ENCODE measurements at regions not wholly inside any gene's neighbourhood (a gene's known extent, or its start where the extent isn't known, plus 50 kb on each side); places are given as distances from the start of the nearest gene placed in this dataset.
"Not testable (repeated sequence)": the region's sequence is repeated elsewhere in the genome, so short reads cannot be mapped to it uniquely, and the experiment has no call there.

DNA sequence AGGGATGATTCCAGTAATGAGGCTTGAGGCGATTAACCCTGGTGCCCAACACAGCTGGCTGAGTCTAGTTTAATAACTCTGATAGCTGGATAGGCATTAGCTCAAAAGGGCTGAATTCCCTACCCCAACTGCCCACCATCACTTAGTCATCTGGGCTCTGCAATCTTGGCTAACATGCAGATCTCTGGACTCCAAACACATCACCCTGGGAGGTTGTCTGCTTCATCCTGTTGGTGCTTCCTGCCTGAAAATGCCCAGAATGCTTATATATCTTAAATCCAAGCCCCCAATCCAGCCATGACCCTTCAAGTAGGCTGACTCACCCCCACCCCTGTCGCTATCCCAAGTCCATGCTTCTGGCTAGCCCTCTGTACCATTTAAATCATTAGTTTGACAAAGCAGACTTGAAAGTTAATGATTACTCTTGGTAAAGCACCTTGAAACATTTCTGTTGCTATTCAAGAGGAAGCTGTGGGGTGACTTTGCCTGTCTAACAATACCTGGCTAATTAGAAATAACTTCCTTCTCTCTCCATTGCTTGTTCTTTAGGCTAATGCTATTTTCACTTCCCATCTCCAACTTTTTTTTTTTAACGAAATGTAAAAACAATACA, 107.0 kb upstream of the RORA start:
- no peak for DNase-seq (ENCODE audit: low read depth)

DNA sequence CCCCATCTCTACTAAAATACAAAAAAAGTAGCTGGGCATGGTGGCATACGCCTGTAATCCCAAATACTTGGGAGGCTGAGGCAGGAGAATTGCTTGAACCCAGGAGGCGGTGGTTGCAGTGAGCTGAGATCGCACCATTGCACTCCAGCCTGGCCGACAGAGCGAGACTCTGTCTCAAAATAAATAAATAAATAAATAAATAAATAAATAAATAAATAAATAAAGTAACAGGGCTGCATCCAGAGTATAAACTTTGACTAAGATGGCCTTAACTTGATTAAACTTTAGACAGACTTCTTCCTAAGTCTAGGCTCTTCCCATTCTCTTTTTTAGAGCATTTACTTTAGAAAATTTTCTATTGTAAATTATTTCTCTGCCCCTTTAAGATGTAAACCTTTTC, 105.6 kb upstream of the RORA start:
- DNase-seq (ENCODE audit: low read depth), result not testable (repeated sequence)

DNA sequence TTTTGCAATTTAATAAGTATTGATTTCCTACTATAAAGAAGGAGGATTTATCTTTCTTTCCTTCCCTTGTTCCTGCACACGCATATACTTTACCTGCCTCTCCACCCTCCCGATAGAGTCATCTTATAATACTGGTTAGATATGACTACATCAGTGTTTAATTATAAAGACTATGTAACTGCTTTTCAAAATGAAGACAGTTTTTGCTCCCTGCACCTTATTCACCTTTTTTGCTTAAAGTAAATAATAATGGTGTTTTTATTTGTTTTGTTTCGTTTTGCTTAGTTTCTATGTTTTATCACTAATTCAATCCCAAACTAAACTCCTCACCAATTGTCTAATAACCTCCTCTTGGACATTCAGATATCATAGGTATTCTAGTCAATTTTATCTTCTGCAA, 101.9 kb upstream of the RORA start:
- DNase-seq (ENCODE audit: low read depth), result no peak

DNA sequence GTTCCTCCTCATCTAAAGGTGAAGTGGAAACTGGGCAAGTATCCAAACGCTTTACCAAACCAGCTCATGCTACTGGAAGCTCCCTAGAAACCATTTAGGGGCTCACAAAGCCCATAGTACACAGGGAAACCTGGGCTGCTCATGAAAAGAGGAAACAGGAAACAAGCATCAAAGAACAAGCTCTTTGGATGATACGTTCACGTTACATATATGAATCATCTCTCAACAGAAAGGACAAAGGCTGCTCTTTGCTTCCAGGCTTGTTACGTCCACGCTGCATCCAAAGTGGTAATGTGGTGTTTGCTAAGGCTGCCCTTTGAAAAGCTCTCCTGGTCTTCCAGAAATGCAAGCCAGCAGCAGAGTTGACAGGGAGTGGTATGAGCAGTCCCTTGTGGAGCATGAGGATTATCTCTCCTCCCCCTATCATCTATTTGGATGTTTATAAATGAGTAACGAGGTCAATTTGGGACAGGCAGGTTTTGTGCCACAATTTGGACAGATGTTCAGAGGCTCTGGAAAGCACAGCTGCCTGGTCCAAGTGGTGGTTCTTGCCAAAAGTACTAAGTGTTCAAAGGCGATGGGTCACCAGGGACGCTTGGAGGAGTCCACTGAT, 98.0 kb upstream of the RORA start:
- DNase-seq (ENCODE audit: low read depth), result no peak

DNA sequence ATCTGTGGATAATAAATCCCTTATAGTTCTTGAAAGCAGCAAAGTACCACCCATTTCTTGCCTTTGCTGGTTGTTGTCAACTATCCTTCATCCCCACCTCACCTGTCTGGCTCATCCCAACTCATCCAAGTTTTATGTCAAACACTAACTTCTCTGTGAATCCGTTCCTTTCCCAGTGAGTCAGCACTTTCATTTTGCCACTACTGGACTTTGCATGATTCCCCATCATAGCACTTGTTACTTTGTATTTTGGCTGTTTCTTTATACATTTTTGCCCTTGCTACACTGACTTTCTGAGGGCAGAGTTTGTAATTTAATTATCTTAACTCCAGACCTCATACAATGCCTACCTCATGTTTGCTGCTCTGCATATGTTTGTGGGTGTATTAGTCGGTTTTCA, 90.8 kb upstream of the RORA start:
- DNase-seq (ENCODE audit: low read depth), result no peak

DNA sequence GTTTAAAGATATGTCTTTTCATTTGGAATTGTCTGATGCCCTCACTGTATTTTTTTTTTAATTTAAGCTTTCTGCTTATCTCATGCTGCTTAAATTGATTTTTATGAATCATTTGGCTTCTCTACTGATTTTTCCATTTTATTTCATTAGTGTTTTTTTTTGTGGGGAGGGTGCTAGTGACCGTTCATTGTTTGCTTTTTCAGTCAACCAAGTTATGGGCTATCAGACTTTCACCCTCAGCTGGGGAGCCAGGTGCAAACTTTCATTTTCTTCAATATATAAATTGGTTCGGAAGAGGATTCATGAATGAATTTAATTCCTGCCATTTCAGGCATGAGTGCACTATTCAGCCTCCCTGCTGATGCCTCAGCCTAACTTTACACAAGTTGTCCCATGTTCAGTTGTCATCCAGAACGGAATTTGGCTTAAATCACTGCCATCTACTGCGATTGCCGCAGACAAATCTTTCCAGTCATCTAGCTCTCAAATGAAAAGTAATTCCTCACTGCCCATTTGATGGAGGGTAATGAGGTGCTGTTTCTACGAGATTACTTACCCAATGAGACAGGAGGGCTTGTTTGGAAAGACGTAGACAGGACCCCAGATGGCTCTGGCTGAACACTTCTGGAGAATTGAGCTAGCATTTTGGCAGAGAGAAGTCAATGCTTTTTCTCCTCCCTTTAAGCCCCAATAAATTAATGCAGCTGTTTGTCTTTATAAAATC, 89.9 kb upstream of the RORA start:
- no peak for DNase-seq (ENCODE audit: low read depth)

DNA sequence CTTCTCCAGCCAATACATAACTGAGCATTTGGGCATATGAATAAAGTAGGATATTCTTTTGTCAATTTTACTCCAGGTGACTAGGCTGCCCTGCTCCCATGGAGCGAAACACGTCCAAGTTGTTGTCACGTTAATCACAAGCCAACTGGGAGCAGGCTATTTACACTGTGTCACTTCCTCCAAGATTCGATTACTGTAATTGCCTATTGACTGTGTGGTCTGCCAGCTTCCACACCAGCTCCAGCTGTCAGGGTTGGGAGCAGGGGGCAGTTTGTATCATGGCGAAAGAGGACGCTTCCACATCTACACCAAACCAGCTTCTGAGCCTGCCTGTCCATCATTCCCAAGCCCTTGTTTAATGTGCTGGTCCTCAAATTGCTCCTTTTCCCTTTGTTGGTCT, 89.2 kb upstream of the RORA start:
- no peak for DNase-seq (ENCODE audit: low read depth)

DNA sequence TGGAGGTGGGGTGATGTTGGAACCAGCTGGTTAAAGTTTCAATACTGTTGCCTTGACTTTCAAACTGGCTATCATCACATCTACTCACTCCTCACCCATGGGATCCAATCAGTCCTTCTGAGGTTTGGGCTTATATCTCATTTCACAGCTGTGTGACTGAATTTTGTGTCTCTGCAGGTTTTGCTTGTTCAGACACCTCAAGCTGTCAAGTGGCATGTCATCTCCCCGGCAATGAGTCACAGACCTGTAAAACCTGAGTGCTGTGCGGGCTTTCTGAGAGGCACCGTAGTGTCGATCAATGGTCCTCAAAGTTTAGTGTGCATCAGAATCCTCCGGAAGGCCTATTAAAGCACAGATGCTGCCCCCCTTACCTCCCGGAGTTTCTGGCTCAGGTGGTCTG, 86.4 kb upstream of the RORA start:
- DNase-seq (ENCODE audit: low read depth), result no peak

DNA sequence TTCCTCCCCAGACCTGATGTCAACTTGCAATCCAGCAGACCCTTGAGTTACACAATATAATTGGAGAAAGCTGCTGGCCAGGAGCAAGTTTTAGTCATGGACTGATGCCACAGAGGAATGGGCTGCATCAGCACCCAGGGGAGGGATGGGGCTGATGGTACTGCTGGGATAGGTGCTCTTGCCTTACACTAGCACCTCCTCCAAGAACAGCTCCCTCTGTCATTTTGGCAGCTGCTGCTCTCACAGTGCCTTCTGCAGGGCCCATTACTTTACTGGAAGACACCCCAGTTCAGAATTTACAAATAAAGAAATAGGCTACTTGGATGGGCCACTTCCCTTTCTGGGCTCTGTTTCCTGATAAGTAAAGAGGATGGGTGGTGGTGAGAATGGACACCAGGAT, 85.3 kb upstream of the RORA start:
- no peak for DNase-seq (ENCODE audit: low read depth)

DNA sequence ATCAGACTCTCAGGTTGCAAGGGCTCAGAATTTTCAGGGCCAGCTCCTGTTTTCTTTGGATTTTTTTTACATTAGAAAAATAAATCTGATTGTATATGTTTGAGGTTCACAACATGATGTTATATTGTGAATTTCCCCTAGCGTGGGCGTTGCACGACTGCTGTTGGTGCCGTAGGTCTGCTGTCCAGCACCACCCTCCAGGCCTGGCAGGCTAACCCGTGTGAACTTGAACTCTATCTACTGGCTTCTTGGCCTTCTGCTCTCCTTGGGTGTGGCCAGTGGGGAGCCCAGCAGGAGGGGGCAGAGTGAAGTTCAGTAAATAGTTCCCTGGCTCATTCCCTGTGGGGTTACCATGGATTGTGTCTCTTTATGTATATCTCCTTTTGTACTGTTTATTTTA, 80.5 kb upstream of the RORA start:
- DNase-seq (ENCODE audit: low read depth), result no peak

DNA sequence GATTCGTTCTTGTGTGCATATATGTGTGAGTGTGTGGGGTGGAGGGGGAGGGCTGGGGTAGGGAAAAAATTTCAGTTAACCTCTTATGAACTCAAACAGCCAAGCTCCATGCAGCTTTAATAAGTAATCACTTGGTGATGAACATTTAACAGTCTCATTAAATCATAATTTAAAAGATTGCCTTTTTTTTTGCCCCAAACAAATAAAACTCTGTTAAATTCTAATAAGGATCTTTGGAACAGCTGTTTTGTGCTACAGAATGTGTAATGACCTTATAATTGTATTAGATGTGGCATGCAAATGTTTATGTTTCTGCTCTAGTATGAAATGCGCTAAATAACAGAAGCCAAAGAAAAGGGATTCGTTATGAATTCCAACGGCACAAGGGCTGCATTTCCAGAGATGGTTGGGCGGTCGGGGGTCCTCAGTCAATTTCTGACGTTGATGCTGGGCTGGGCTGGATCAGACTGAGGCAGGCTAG, 80.0 kb upstream of the RORA start:
- DNase-seq (ENCODE audit: low read depth), result no peak

DNA sequence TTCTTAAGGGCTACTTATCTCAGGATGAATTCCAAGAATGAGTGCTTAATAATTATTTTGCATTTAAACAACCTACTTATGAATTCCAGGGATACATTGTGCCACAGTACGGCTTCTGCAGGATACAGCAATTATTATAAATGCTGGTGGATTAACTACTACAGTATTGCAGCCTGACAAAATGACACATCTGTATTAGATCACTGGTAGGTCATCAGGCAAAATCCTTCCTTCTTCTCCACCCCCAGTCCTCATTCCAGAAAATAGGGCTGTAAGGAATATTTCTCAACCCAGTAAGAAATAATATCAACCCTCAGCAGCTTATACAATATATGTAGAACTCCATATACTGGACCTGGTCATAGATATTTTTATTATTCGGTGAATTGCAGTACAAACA, 79.3 kb upstream of the RORA start:
- no peak for DNase-seq (ENCODE audit: low read depth)

DNA sequence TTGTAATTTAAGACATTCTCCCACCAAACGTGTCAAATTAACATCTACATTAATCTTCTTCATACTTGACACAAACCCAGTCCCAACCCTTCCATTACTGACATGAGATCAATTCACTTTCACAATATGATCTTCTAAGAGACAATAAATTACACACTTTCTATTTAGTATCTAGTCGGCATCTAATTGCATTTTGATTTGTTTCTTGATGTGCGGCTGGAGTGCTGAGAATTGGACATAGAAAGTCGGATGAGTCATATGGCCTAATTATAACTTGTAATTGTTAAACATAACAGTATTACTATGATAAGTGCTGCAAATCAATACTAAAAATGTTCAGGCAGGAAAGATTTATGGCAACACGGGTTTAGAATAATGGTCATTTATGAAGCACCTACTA, 78.4 kb upstream of the RORA start:
- no peak for DNase-seq (ENCODE audit: low read depth)

DNA sequence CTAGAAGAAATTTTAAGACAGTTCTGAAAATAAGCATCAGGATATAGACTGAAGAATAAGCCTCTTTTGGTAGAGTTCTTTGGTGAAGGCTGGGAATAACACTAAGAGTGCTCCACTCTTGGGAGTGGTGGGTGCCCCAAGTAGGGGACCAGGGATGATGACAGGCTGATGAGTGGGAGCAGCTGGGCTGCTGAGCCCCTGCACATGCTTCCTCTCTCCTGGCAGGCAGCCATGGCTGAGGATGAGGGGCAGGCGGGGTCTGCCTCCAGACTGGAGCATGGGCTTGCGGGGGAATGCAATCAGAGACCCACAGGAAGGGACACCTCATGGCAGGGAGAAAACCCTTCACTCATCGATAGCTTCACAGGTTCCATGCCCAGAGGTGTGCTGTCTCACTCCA, 72.6 kb upstream of the RORA start:
- DNase-seq (ENCODE audit: low read depth), result no peak

DNA sequence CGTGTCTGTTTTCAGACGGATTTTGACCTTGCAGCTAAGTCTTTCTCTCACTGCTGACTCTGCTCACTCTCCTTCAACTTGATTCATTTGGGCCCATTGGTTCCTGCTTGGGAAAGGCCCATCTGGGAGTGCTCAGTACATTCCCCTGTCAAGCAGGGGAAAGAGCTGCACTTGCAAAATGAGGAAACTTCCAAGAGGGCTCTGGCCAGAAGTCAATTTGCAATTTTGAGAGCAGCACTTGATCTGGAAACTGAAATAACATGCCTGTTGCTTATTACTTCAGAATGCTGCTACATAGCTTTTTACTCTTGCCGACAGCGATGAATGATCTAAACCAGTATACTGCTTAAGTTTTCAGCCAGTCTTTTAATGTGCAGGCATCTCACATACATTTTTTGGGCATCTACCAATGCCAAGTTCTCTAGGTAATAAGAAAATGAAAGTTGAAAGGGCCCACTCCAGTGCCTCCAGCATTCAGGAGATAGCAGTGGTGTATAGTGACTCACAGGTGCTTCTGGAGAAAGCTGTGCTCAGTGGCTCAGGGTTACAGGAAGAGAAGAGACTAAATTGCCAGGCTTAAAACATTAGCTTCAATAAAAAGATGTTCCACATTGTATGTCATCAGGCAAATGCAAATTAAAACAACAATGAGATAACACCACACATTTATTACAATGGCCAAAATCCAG, 70.1 kb upstream of the RORA start:
- DNase-seq (ENCODE audit: low read depth), result no peak

DNA sequence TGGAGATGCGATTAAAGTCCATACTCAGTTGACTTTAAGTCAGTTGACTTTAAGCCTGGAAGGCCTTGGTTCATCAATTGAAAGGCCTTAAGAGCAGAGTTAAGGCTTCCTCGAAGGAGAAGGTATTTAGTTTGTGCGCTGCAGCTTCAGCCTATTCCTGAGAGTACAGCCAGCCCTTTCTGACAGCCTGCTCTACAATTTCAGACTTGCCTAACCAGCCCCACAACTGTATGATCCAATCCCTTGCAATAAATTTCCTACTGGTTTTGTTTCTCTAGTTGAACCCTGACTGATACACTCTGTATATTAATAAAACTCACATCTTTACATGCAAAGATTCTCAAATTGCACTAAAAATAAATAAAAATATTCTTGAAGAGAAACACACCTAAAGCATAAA, 66.1 kb upstream of the RORA start:
- DNase-seq (ENCODE audit: low read depth), result no peak

DNA sequence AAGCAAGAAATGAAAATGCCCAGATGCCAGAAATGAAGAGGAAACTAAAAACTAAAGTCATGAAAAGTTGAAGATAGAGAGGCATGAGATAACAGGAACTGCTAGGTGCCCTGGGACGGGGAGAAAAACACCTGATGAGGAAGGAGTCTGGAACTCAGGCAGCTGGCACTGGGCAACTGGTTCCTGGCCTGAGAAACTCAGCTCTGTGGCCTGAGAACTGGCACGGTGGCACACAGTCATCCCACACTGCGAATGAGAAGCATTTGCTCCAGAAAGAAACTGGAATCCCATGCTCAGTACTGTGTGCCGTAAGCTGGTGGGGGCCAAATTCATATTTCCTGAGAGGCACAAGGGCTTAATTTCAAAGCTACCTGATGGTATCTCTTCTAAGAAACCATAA, 53.6 kb upstream of the RORA start:
- DNase-seq (ENCODE audit: low read depth), result no peak

DNA sequence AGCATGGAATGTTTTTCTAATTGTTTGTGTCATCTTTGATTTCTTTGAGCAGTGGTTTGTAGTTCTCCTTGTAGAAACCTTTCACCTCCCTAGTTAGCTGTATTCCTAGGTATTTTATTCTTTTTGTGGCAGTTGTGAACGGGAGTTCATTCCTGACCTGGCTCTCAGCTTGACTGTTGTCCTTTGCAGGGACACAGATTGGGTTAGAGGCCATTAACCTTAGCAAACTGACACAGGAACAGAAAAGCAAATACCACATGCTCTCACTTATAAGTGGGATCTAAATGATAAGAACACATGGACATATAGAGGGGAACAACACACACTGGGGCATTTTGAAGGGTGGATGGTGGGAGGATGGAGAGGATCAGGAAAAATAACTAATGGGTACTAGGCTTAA, 52.2 kb upstream of the RORA start:
- DNase-seq (ENCODE audit: low read depth), result no peak

Data from amniotic epithelial cell (primary cell).